MM.1S (cell line): ENCODE measurements at regions not wholly inside any gene's neighbourhood (a gene's known extent, or its start where the extent isn't known, plus 50 kb on each side); places are given as distances from the start of the nearest gene placed in this dataset.

Experiments used
- CTCF ChIP-seq: fragments of 300-600 bp; sonication (generic); IDR thresholded peaks from 2 replicates; pipeline ENCODE4 v1.5.1; 2016; ENCODE audit warnings: antibody characterized with exemption, low read length, mixed read lengths
- EZH2 ChIP-seq: fragments of 300-600 bp; sonication (generic); optimal IDR thresholded peaks from 2 replicates; pipeline ENCODE3; 2017; ENCODE audit warnings: low read depth, mild to moderate bottlenecking, antibody characterized with exemption, low read length, mixed read lengths
- EZH2phosphoT487 ChIP-seq: fragments of 300-600 bp; sonication (generic); IDR thresholded peaks from 2 replicates; pipeline ENCODE4 v1.6.1; 2018; ENCODE audit warnings: antibody characterized with exemption, low read length

GRCh38 chr17:71104225-71104624 lies 934.9 kb downstream of the KCNJ2 start:
- TF ChIP-seq CTCF, result no peak
- no peak for TF ChIP-seq EZH2phosphoT487
- no peak for TF ChIP-seq EZH2
